ENCODE measurements at regions not wholly inside any gene's neighbourhood (a gene's known extent, or its start where the extent isn't known, plus 50 kb on each side); places are given as distances from the start of the nearest gene placed in this dataset.

GRCh38 chr11:34811858-34812257, 104.3 kb downstream of the APIP start:
- Histone ChIP-seq H3K27me3 (ENCODE audit: insufficient read depth, poor library complexity, severe bottlenecking) (peaks cover 3% of the 10 kb centered on the region), H3K27ac (replicated peaks) (no peak overlapping the region), H3K4me3 (replicated peaks; ENCODE audit: insufficient read depth, low read length) (no peak overlapping the region)
- DNase-seq (ENCODE audit: low read depth in 1 of 2, low spot score in 1 of 2): no peak
- TF ChIP-seq SPI1 (IDR thresholded peaks at IDR 0.05; ENCODE audit: borderline replicate concordance, low read depth) (no peak), GABPA (IDR thresholded peaks at IDR 0.05; ENCODE audit: low read depth) (no peak), REST (IDR thresholded peaks at IDR 0.05; ENCODE audit: insufficient replicate concordance, low read depth) (no peak), CTCF (IDR thresholded peaks at IDR 0.05; ENCODE audit: insufficient read depth, low read length) (no peak), POLR2AphosphoS5 (IDR thresholded peaks at IDR 0.05; ENCODE audit: low read depth) (no peak)

DNA sequence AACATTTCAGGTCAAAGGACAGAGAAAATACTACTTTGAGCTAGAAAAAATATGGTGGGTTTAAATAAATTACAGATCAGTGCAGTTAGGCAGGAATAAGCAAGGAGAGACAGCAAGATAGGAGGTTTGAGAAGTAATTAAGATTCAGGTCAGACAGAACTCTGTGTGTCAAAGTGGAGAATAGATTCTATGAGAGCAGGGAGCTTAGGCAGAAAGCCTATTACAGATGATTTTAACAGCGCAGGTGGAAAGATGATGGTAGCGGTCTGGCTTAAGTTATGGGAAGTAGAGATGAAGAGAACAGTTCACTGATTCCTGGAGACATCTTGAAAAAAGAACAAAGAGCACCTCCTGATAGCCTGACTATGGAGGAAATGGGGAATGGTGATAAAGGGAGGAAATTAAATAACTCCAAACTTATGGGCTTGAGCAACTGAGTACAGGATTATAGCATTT, 106.0 kb downstream of the APIP start:
- TF ChIP-seq SPI1 (IDR thresholded peaks at IDR 0.05; ENCODE audit: borderline replicate concordance, low read depth): no peak
- TF ChIP-seq CTCF (IDR thresholded peaks at IDR 0.05; ENCODE audit: insufficient read depth, low read length): no peak
- no peak for TF ChIP-seq REST (IDR thresholded peaks at IDR 0.05; ENCODE audit: insufficient replicate concordance, low read depth)
- TF ChIP-seq POLR2AphosphoS5 (IDR thresholded peaks at IDR 0.05; ENCODE audit: low read depth): no peak
- no peak for TF ChIP-seq GABPA (IDR thresholded peaks at IDR 0.05; ENCODE audit: low read depth)
- Histone ChIP-seq H3K27me3 (ENCODE audit: insufficient read depth, poor library complexity, severe bottlenecking) (peaks cover 3% of the 10 kb centered on the region), H3K27ac (replicated peaks) (no peak overlapping the region), H3K4me3 (replicated peaks; ENCODE audit: insufficient read depth, low read length) (no peak overlapping the region)
- no peak for DNase-seq (ENCODE audit: low read depth in 1 of 2, low spot score in 1 of 2)

DNA sequence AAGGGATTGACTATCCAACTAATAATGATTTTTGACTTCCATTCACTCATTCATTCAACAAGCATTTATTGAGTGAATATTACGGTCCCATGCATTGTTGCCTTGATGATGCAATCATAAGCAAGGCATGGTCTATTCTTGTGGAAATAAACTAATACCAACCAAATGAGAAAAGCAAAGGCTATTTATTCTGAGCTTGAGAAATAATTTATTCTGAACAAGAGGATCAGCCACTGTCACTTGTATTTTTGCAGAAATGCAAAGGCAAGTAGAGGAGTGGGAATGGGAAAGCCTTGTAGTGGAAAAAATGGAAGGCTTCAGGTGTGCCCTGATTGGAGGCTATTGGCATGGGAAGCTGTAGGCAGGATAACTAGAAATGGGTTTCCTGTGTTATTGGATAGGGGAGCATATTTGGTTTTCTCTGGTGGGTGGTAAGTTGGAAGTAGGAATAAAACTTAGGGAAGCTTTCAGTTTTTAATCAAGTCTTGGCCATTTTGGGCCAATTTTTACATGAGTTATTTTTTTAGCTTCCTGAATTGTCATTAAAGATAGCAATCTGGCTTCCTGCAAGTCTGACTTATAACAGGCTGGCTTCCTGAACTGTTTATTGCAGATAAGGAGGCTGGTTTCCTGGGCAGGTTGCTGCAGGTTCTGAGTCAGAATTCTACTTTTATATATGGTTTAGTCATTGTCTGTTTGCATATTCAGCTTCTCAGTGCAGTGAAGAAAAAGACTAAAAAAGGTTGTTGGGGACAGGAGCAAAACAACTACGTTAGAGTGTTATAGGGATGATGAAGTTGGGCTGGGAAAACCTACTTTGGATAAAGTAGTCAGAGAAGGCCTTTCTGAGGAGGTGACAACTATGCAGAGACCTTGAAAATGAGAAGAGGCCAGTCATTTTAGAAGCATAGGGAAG, 106.7 kb downstream of the APIP start:
- H3K27me3 ChIP-seq (ENCODE audit: insufficient read depth, poor library complexity, severe bottlenecking): peaks cover under 1% of the 10 kb centered on the region
- TF ChIP-seq GABPA (IDR thresholded peaks at IDR 0.05; ENCODE audit: low read depth) (no peak), POLR2AphosphoS5 (IDR thresholded peaks at IDR 0.05; ENCODE audit: low read depth) (no peak), REST (IDR thresholded peaks at IDR 0.05; ENCODE audit: insufficient replicate concordance, low read depth) (no peak), CTCF (IDR thresholded peaks at IDR 0.05; ENCODE audit: insufficient read depth, low read length) (no peak)
- DNase-seq (ENCODE audit: low read depth in 1 of 2, low spot score in 1 of 2): no peak
- no peak overlapping the region for H3K4me3 ChIP-seq (replicated peaks; ENCODE audit: insufficient read depth, low read length)
- no peak overlapping the region for H3K27ac ChIP-seq (replicated peaks)
